H1 (cell line): ENCODE measurements at regions not wholly inside any gene's neighbourhood (a gene's known extent, or its start where the extent isn't known, plus 50 kb on each side); places are given as distances from the start of the nearest gene placed in this dataset.

Experiments
- CTCF ChIA-PET: fragments of 300-600 bp; sonication (Branson Sonifier 250); formaldehyde crosslinking; loops from one replicate; lab custom pipeline; 2021; ENCODE audit not compliant: partially characterized antibody; lab: Charles Lee
- POLR2A ChIA-PET: fragments of 300-600 bp; sonication (Branson Sonifier 250); formaldehyde crosslinking; loops from one replicate; lab custom pipeline; 2021; ENCODE audit warnings: inconsistent platforms; ENCODE audit not compliant: partially characterized antibody; lab: Charles Lee
- DNase-seq, 2 experiments: peaks; one replicate each; pipeline versions ENCODE4 v3.0.0 to v3.0.0-alpha.2; 2010 to 2022; ENCODE audit warnings: low spot score in 2 of 2, low read depth in 1 of 2, mixed read lengths in 1 of 2
- FAIRE-seq: peaks from 2 replicates; lab custom pipeline; 2011; peaks lifted over from hg19 to GRCh38; lab: Jason Lieb, UNC
- H2AFZ ChIP-seq: 2 replicates; pipeline ENCODE4 v1.8.1; 2012; ENCODE audit warnings: low read length, inconsistent platforms
- H2AK5ac ChIP-seq: 2 replicates; pipeline ENCODE4 v1.6.1; 2013; ENCODE audit warnings: low read depth, low read length
- H2BK120ac ChIP-seq: replicated peaks from 2 replicates; pipeline ENCODE3; 2013; ENCODE audit warnings: low read depth, low read length, inconsistent platforms
- H2BK12ac ChIP-seq: 2 replicates; pipeline ENCODE4 v1.6.1; 2013; ENCODE audit warnings: low read depth, low read length
- H2BK15ac ChIP-seq: 2 replicates; pipeline ENCODE4 v1.6.1; 2013; ENCODE audit warnings: low read length
- H2BK20ac ChIP-seq: 2 replicates; pipeline ENCODE4 v1.6.1; 2013; ENCODE audit warnings: low read length
- H2BK5ac ChIP-seq: 2 replicates; pipeline ENCODE4 v1.6.1; 2013; ENCODE audit warnings: low read depth, low read length
- H3K14ac ChIP-seq: 2 replicates; pipeline ENCODE4 v1.6.1; 2013; ENCODE audit warnings: inconsistent platforms; ENCODE audit not compliant: insufficient read length
- H3K18ac ChIP-seq: 2 replicates; pipeline ENCODE4 v1.6.1; 2013; ENCODE audit warnings: low read length; ENCODE audit errors: extremely low read depth
- H3K23ac ChIP-seq: 2 replicates; pipeline ENCODE4 v1.6.1; 2013; ENCODE audit warnings: inconsistent platforms; ENCODE audit not compliant: insufficient read length
- H3K23me2 ChIP-seq: 2 replicates; pipeline ENCODE4 v1.6.1; 2013; ENCODE audit warnings: low read depth, low read length
- H3K27ac ChIP-seq: 2 replicates; pipeline ENCODE4 v1.6.1; 2011; ENCODE audit warnings: low read depth, low read length, inconsistent platforms
- H3K27me3 ChIP-seq, 4 experiments: replicated peaks in 1 of 4; 1 replicate in 1 of 4; 2 replicates in 3 of 4; pipeline versions ENCODE4 v1.6.1 to v1.8.1; 2011 to 2013; ENCODE audit warnings: low read length in 3 of 4, mild to moderate bottlenecking in 3 of 4, inconsistent platforms in 2 of 4, mixed read lengths in 2 of 4, moderate library complexity in 1 of 4; ENCODE audit not compliant: control insufficient read depth in 3 of 4, insufficient read depth in 3 of 4; ENCODE audit errors: extremely low read depth in 1 of 4
- H3K36me3 ChIP-seq, 4 experiments: 2 replicates each; pipeline versions ENCODE4 v1.6.1 to v1.8.1; 2011 to 2013; ENCODE audit warnings: mild to moderate bottlenecking in 4 of 4, low read length in 3 of 4, moderate library complexity in 2 of 4, control low read depth in 1 of 4, inconsistent platforms in 1 of 4; ENCODE audit not compliant: insufficient read depth in 4 of 4, control insufficient read depth in 2 of 4
- H3K4ac ChIP-seq: replicated peaks from 2 replicates; pipeline ENCODE3; 2013; ENCODE audit warnings: low read length, low read depth, mixed read lengths, inconsistent platforms; ENCODE audit not compliant: insufficient read length
- H3K4me1 ChIP-seq, 4 experiments: replicated peaks in 1 of 4; 1 replicate in 1 of 4; 2 replicates in 3 of 4; pipeline versions ENCODE4 v1.6.1 to v1.8.1; 2011 to 2013; ENCODE audit warnings: low read length in 3 of 4, inconsistent platforms in 2 of 4, mixed read lengths in 1 of 4; ENCODE audit not compliant: insufficient read depth in 4 of 4, control insufficient read depth in 3 of 4
- H3K4me2 ChIP-seq, 2 experiments: 2 replicates each; pipeline versions ENCODE4 v1.6.1 to v1.8.1; 2011 to 2013; ENCODE audit warnings: low read depth in 2 of 2, low read length in 2 of 2, control low read depth in 1 of 2, inconsistent platforms in 1 of 2, mild to moderate bottlenecking in 1 of 2; ENCODE audit not compliant: insufficient read depth in 1 of 2
- H3K4me3 ChIP-seq, 4 experiments: fragments of 200-600, 300-600 bp in 1 of 4; sonication (generic), shearing (Covaris generic), sonication (Bioruptor Twin) in 1 of 4; 2 replicates each; pipeline versions ENCODE4 v1.5.1 to v1.8.1; 2011 to 2016; ENCODE audit warnings: low read length in 4 of 4, low read depth in 3 of 4, control low read depth in 2 of 4, inconsistent platforms in 2 of 4, mild to moderate bottlenecking in 2 of 4, mixed read lengths in 1 of 4, moderate library complexity in 1 of 4; ENCODE audit not compliant: insufficient read depth in 2 of 4; ENCODE audit errors: extremely low read depth in 1 of 4
- H3K56ac ChIP-seq: replicated peaks from 2 replicates; pipeline ENCODE3; 2013; ENCODE audit warnings: low read depth, mild to moderate bottlenecking, mixed read lengths, low read length, inconsistent platforms; ENCODE audit not compliant: insufficient read length
- H3K79me1 ChIP-seq: 2 replicates; pipeline ENCODE4 v1.6.1; 2013; ENCODE audit warnings: low read depth, low read length, control low read depth
- H3K79me2 ChIP-seq, 2 experiments: 2 replicates each; pipeline versions ENCODE4 v1.6.1 to v1.8.1; 2012 to 2013; ENCODE audit warnings: low read length in 2 of 2, mild to moderate bottlenecking in 2 of 2, inconsistent platforms in 1 of 2; ENCODE audit not compliant: insufficient read depth in 2 of 2, control insufficient read depth in 1 of 2
- H3K9ac ChIP-seq, 4 experiments: replicated peaks in 1 of 4; 1 replicate in 1 of 4; 2 replicates in 3 of 4; pipeline versions ENCODE4 v1.6.1 to v1.8.1; 2011 to 2013; ENCODE audit warnings: low read depth in 3 of 4, low read length in 3 of 4, control low read depth in 2 of 4, mild to moderate bottlenecking in 2 of 4, moderate library complexity in 2 of 4, inconsistent platforms in 1 of 4; ENCODE audit errors: extremely low read depth in 1 of 4
- H3K9me3 ChIP-seq, 2 experiments: 2 replicates each; pipeline versions ENCODE4 v1.6.1 to v1.8.1; 2012 to 2013; ENCODE audit warnings: mild to moderate bottlenecking in 2 of 2, moderate library complexity in 2 of 2, control low read depth in 1 of 2, inconsistent platforms in 1 of 2, low read depth in 1 of 2, low read length in 1 of 2, mixed read lengths in 1 of 2; ENCODE audit not compliant: insufficient read depth in 2 of 2
- H4K20me1 ChIP-seq, 2 experiments: replicated peaks in 1 of 2; 2 replicates each; pipeline versions ENCODE3 to v1.8.1; 2011 to 2013; ENCODE audit warnings: inconsistent platforms in 2 of 2, low read length in 2 of 2, mild to moderate bottlenecking in 1 of 2; ENCODE audit not compliant: insufficient read depth in 2 of 2, control insufficient read depth in 1 of 2
- H4K5ac ChIP-seq: 2 replicates; pipeline ENCODE4 v1.6.1; 2013; ENCODE audit warnings: low read length, low read depth, mixed read lengths, inconsistent platforms; ENCODE audit not compliant: insufficient read length
- H4K8ac ChIP-seq: 2 replicates; pipeline ENCODE4 v1.8.0; 2013; ENCODE audit warnings: mild to moderate bottlenecking, moderate library complexity, low read length, inconsistent platforms; ENCODE audit not compliant: insufficient read depth; ENCODE audit errors: extremely low read depth
- H4K91ac ChIP-seq: replicated peaks from 2 replicates; pipeline ENCODE3; 2013; ENCODE audit warnings: low read length, mixed read lengths, inconsistent platforms; ENCODE audit not compliant: insufficient read length
- BCL11A ChIP-seq, 2 experiments: IDR thresholded peaks; one replicate each; pipeline ENCODE4 v1.6.1; 2011; ENCODE audit warnings: low read depth in 2 of 2, low read length in 2 of 2, mild to moderate bottlenecking in 2 of 2
- GABPA ChIP-seq: IDR thresholded peaks from 2 replicates; pipeline ENCODE4 v1.6.1; 2011; ENCODE audit warnings: mild to moderate bottlenecking, low read length, moderate library complexity, borderline replicate concordance; ENCODE audit not compliant: insufficient read depth
- HDAC6 ChIP-seq: IDR thresholded peaks from one replicate; pipeline ENCODE4 v1.7.1; 2012; ENCODE audit warnings: low read depth, mild to moderate bottlenecking, inconsistent platforms, low read length, moderate library complexity
- KDM1A ChIP-seq: fragments of 200-600, 300-600 bp; sonication (generic); IDR thresholded peaks from 2 replicates; pipeline ENCODE4 v1.7.1; 2016; ENCODE audit warnings: mild to moderate bottlenecking, low read length, borderline replicate concordance
- KDM5A ChIP-seq: fragments of 200-600 bp; IDR thresholded peaks from 2 replicates; pipeline ENCODE4 v1.7.1; 2012; ENCODE audit warnings: mild to moderate bottlenecking, low read length, inconsistent platforms, mixed read lengths
- PHF8 ChIP-seq: fragments of 200-600 bp; sonication (generic); conservative IDR thresholded peaks from 2 replicates; pipeline ENCODE4 v1.7.1; 2012; ENCODE audit warnings: low read depth, mild to moderate bottlenecking, inconsistent platforms, low read length, moderate library complexity
- POLR2A ChIP-seq, 2 experiments: IDR thresholded peaks; 1 replicate in 1 of 2; 2 replicates in 1 of 2; pipeline ENCODE4 v1.6.1; 2011; ENCODE audit warnings: low read depth in 2 of 2, low read length in 2 of 2, mild to moderate bottlenecking in 2 of 2; ENCODE audit errors: control extremely low read depth in 1 of 2
- RXRA ChIP-seq: IDR thresholded peaks from 2 replicates; pipeline ENCODE4 v1.6.1; 2011; ENCODE audit warnings: low read depth, mild to moderate bottlenecking, low read length, moderate library complexity; ENCODE audit not compliant: insufficient read depth
- SIRT6 ChIP-seq: IDR thresholded peaks from one replicate; pipeline ENCODE4 v1.7.1; 2012; ENCODE audit warnings: low read length, inconsistent platforms
- SIX5 ChIP-seq: IDR thresholded peaks from 2 replicates; pipeline ENCODE4 v1.6.1; 2011; ENCODE audit warnings: mild to moderate bottlenecking, low read depth, low read length
- TAF1 ChIP-seq: IDR thresholded peaks from 2 replicates; pipeline ENCODE4 v1.6.1; 2011; ENCODE audit warnings: mild to moderate bottlenecking, low read depth, low read length
- TBP ChIP-seq: IDR thresholded peaks from 2 replicates; pipeline ENCODE4 v1.6.1; 2011; ENCODE audit warnings: low read depth, low read length, improper control_type of control experiment
- TCF12 ChIP-seq: IDR thresholded peaks from 2 replicates; pipeline ENCODE4 v1.6.1; 2011; ENCODE audit warnings: low read depth, mild to moderate bottlenecking, low read length
- TEAD4 ChIP-seq: IDR thresholded peaks from 2 replicates; pipeline ENCODE4 v1.6.1; 2012; ENCODE audit warnings: low read depth, low read length, inconsistent platforms, mixed read lengths

DNA sequence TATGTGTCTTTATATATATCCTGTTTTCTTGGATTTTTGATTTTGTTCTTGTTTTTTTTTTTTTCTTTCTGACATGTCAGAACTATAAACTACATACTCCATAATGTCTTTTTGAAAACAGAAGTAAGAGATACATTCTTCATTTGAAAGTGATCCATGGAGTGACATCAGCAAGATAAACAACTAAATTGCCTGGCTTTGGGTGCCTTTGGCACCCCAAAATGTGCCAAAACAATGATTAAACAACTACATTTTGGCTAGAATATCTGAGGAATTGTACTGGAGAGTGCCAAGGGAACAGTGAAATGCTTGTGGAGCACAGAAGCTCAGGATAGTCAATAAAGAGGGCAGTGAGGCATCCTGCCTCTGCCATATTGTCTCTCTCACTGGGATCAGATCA lies 766.1 kb upstream of the ANO3 start:
- POLR2A ChIA-PET = no interaction called here
- H3K79me1 ChIP-seq = no peaks in the 10 kb centered on the region
- no peak overlapping the region for H3K27ac ChIP-seq
- no peak overlapping the region for H3K4me2 ChIP-seq
- H3K14ac ChIP-seq = no peak overlapping the region
- H4K20me1 ChIP-seq = no peaks in the 10 kb centered on the region
- H3K4me3 ChIP-seq = no peak overlapping the region
- no peaks in the 10 kb centered on the region for H3K79me2 ChIP-seq
- H2AK5ac ChIP-seq = no peak overlapping the region
- no peaks in the 10 kb centered on the region for H3K9me3 ChIP-seq
- H2BK5ac ChIP-seq = no peak overlapping the region
- TF ChIP-seq TEAD4 (no peak), KDM5A (no peak), POLR2A (IDR thresholded peaks at IDR 0.05; ENCODE audit: control extremely low read depth in 1 of 2, low read depth in 2 of 2, low read length in 2 of 2) (no peak), TBP (no peak), HDAC6 (no peak), BCL11A (IDR thresholded peaks at IDR 0.05; ENCODE audit: low read depth in 2 of 2, low read length in 2 of 2) (no peak), TAF1 (no peak), TCF12 (no peak), GABPA (no peak), PHF8 (no peak), SIX5 (no peak), KDM1A (no peak), RXRA (no peak), SIRT6 (no peak)
- no peak overlapping the region for H3K23ac ChIP-seq
- H2BK20ac ChIP-seq = no peak overlapping the region
- no peak for DNase-seq
- H4K91ac ChIP-seq = no peak overlapping the region
- no peaks in the 10 kb centered on the region for H3K27me3 ChIP-seq
- CTCF ChIA-PET = interaction anchor here (1.4 kb wide), 1 partner anchor 9 kb away, joined by 3 read pairs; no protein-coding TSS in a partner anchor
- no peak overlapping the region for H2BK120ac ChIP-seq
- H4K5ac ChIP-seq = no peak overlapping the region
- H3K36me3 ChIP-seq = no peaks in the 10 kb centered on the region
- no peaks in the 10 kb centered on the region for H3K4me1 ChIP-seq
- H3K18ac ChIP-seq = no peak overlapping the region
- H2AFZ ChIP-seq = no peak overlapping the region
- H3K56ac ChIP-seq = no peak overlapping the region
- no peaks in the 10 kb centered on the region for H3K23me2 ChIP-seq
- FAIRE-seq = no peak
- no peak overlapping the region for H4K8ac ChIP-seq
- no peak overlapping the region for H3K4ac ChIP-seq
- peak overlapping the region; percentile 14; the same call in 1 of the 2 replicates for H2BK12ac ChIP-seq
- no peak overlapping the region for H2BK15ac ChIP-seq
- no peak overlapping the region for H3K9ac ChIP-seq
